ENCODE measurements at regions not wholly inside any gene's neighbourhood (a gene's known extent, or its start where the extent isn't known, plus 50 kb on each side); places are given as distances from the start of the nearest gene placed in this dataset.

DNA sequence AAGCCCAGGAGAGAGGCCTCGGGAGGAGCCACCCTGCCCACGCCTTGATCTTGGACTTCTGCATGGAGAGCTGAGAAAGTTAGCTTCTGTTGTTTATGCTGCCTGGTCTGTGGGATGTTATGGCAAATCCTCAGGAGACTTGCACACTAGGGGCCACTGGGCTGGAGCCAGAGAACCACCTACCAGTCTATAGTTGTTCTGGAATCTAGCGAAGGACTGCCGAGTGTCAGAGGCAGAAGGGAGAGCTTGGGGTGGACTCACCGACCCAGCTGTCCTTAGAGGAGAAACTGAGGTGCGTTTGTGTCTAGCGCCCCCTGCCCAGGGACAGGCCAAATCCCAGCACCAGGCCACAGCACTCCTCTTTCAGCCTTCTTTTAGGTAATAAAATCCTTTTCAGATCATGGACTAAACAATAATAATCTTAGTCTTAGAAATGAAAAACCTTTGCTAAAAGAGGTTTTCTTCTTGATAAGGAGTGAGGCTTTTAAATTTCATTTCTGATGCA is 398.7 kb upstream of the SALL3 start:
- H3K27me3 ChIP-seq (ENCODE audit: control insufficient read depth, insufficient read depth, low read length), result no peaks in the 10 kb centered on the region
- no peak for DNase-seq (ENCODE audit: low read depth in 2 of 2)
- H4K20me1 ChIP-seq (ENCODE audit: control insufficient read depth, extremely low read depth, insufficient read depth, low read length), result no peaks in the 10 kb centered on the region
- no peak overlapping the region for H3K27ac ChIP-seq (ENCODE audit: insufficient read depth, low read length)
- H3K9ac ChIP-seq (ENCODE audit: insufficient read depth, low read length), result no peak overlapping the region
- H3K4me3 ChIP-seq (replicated peaks in 1 of 4; ENCODE audit: control extremely low read depth in 1 of 4, insufficient read depth in 1 of 4, low read depth in 3 of 4, low read length in 4 of 4), result no peak overlapping the region
- H3K4me1 ChIP-seq (ENCODE audit: control insufficient read depth, extremely low read depth, insufficient read depth, low read length), result no peaks in the 10 kb centered on the region
- H3K36me3 ChIP-seq (ENCODE audit: control insufficient read depth, insufficient read depth, low read length), result no peaks in the 10 kb centered on the region
- no peak overlapping the region for H3K4me2 ChIP-seq (ENCODE audit: extremely low read depth, insufficient read depth, low read length)
- no peaks in the 10 kb centered on the region for H3K79me2 ChIP-seq (ENCODE audit: control insufficient read depth, insufficient read depth, low read length)
- TF ChIP-seq EZH2 (IDR thresholded peaks at IDR 0.05; ENCODE audit: low read length, missing control alignments), result no peak
- TF ChIP-seq, protein P1, sequence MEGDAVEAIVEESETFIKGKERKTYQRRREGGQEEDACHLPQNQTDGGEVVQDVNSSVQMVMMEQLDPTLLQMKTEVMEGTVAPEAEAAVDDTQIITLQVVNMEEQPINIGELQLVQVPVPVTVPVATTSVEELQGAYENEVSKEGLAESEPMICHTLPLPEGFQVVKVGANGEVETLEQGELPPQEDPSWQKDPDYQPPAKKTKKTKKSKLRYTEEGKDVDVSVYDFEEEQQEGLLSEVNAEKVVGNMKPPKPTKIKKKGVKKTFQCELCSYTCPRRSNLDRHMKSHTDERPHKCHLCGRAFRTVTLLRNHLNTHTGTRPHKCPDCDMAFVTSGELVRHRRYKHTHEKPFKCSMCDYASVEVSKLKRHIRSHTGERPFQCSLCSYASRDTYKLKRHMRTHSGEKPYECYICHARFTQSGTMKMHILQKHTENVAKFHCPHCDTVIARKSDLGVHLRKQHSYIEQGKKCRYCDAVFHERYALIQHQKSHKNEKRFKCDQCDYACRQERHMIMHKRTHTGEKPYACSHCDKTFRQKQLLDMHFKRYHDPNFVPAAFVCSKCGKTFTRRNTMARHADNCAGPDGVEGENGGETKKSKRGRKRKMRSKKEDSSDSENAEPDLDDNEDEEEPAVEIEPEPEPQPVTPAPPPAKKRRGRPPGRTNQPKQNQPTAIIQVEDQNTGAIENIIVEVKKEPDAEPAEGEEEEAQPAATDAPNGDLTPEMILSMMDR (conservative IDR thresholded peaks at IDR 0.05 in 1 of 2, IDR thresholded peaks at IDR 0.05 in 1 of 2; ENCODE audit: low read depth in 1 of 2, low read length in 2 of 2), result no peak
- H2AFZ ChIP-seq (ENCODE audit: low read length), result no peak overlapping the region
- no peaks in the 10 kb centered on the region for H3K9me3 ChIP-seq (ENCODE audit: control insufficient read depth, insufficient read depth, low read depth, low read length)

DNA sequence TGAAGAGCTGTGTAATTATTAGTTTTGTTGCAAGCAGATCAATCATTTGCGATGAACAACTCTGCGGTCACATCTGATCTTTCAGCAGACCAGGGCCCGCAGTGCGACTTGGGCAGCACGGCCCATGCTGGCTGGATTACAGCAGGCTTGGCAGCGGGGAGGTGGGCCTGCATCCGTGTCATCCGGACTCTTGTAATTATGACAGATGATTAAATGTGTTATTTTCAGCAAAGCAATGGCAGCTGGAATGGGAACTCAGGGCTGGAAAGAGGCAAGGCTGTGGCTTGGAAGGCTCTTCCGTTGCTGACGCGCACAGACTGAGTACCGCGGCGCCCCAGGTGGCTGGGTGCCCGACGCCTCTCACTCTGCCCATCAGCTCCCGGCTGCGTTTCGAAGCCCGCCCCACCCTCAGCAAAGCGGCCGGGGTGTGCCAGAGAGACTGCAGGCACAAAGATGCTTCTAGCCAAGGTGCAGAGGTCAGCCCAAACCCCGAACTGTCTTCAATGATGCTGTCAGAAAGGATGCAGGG is 397.4 kb upstream of the SALL3 start:
- Histone ChIP-seq H3K9ac (ENCODE audit: insufficient read depth, low read length) (no peak overlapping the region), H3K4me3 (replicated peaks in 1 of 4; ENCODE audit: control extremely low read depth in 1 of 4, insufficient read depth in 1 of 4, low read depth in 3 of 4, low read length in 4 of 4) (no peak overlapping the region), H3K4me2 (ENCODE audit: extremely low read depth, insufficient read depth, low read length) (no peak overlapping the region), H3K4me1 (ENCODE audit: control insufficient read depth, extremely low read depth, insufficient read depth, low read length) (no peaks in the 10 kb centered on the region), H2AFZ (ENCODE audit: low read length) (no peak overlapping the region), H3K9me3 (ENCODE audit: control insufficient read depth, insufficient read depth, low read depth, low read length) (no peaks in the 10 kb centered on the region), H4K20me1 (ENCODE audit: control insufficient read depth, extremely low read depth, insufficient read depth, low read length) (no peaks in the 10 kb centered on the region), H3K79me2 (ENCODE audit: control insufficient read depth, insufficient read depth, low read length) (no peaks in the 10 kb centered on the region), H3K27ac (ENCODE audit: insufficient read depth, low read length) (no peak overlapping the region), H3K36me3 (ENCODE audit: control insufficient read depth, insufficient read depth, low read length) (no peaks in the 10 kb centered on the region), H3K27me3 (ENCODE audit: control insufficient read depth, insufficient read depth, low read length) (no peaks in the 10 kb centered on the region)
- TF ChIP-seq, protein P1 (conservative IDR thresholded peaks at IDR 0.05 in 1 of 2, IDR thresholded peaks at IDR 0.05 in 1 of 2; ENCODE audit: low read depth in 1 of 2, low read length in 2 of 2), result no peak
- no peak for TF ChIP-seq EZH2 (IDR thresholded peaks at IDR 0.05; ENCODE audit: low read length, missing control alignments)
- DNase-seq (ENCODE audit: low read depth in 2 of 2), result no peak

DNA sequence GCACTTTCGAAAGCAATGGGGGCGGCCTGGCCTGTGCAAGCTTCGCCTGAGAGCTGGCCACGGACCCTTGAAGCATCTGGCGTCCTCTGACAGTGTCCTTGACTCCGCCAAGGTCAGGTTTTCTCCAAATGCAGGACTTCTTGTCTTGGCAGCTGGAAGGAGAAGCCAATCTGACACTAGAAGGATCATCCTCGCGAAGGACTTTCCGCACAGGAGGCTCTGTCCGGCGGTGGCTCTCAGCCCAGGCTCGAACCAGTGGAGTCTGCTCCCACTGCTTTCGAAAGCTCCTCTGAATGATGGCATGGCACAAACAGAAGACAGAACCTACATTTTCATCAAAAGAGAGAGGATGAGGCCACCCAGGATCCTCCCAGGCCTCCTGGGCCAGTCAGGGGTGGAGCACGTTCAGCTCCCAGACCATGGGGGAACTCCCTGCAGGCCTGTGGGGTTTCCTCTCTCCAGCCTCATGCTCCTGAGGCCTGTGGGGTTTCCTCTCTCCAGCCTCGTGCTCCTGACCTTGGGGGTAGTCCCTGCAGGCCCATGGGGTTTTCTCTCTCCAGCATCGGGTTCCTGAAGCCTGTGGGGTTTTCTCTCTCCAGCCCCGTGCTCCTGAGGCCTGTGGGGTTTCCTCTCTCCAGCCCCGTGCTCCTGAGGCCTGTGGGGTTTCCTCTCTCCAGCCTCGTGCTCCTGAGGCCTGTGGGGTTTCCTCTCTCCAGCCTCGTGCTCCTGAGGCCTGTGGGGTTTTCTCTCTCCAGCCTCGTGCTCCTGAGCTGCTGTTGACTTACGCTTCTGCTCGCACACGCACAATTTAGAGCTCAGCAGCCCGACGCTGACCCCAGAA is 396.5 kb upstream of the SALL3 start:
- TF ChIP-seq EZH2 (IDR thresholded peaks at IDR 0.05; ENCODE audit: low read length, missing control alignments), result no peak
- TF ChIP-seq, protein P1 (conservative IDR thresholded peaks at IDR 0.05 in 1 of 2, IDR thresholded peaks at IDR 0.05 in 1 of 2; ENCODE audit: low read depth in 1 of 2, low read length in 2 of 2), result no peak
- Histone ChIP-seq H3K4me3 (replicated peaks in 1 of 4; ENCODE audit: control extremely low read depth in 1 of 4, insufficient read depth in 1 of 4, low read depth in 3 of 4, low read length in 4 of 4) (no peak overlapping the region), H3K27ac (ENCODE audit: insufficient read depth, low read length) (no peak overlapping the region), H3K4me1 (ENCODE audit: control insufficient read depth, extremely low read depth, insufficient read depth, low read length) (no peaks in the 10 kb centered on the region), H3K9me3 (ENCODE audit: control insufficient read depth, insufficient read depth, low read depth, low read length) (no peaks in the 10 kb centered on the region), H3K27me3 (ENCODE audit: control insufficient read depth, insufficient read depth, low read length) (no peaks in the 10 kb centered on the region), H3K4me2 (ENCODE audit: extremely low read depth, insufficient read depth, low read length) (no peak overlapping the region), H3K36me3 (ENCODE audit: control insufficient read depth, insufficient read depth, low read length) (no peaks in the 10 kb centered on the region), H3K79me2 (ENCODE audit: control insufficient read depth, insufficient read depth, low read length) (no peaks in the 10 kb centered on the region), H3K9ac (ENCODE audit: insufficient read depth, low read length) (no peak overlapping the region), H2AFZ (ENCODE audit: low read length) (no peak overlapping the region), H4K20me1 (ENCODE audit: control insufficient read depth, extremely low read depth, insufficient read depth, low read length) (no peaks in the 10 kb centered on the region)
- DNase-seq (ENCODE audit: low read depth in 2 of 2), result no peak

Data from fibroblast of lung (primary cell).